WTC11 (cell line): ENCODE measurements at regions not wholly inside any gene's neighbourhood (a gene's known extent, or its start where the extent isn't known, plus 50 kb on each side); places are given as distances from the start of the nearest gene placed in this dataset.

Experiments
- ATAC-seq: fragments of 200-7000 bp; cut with Tn5 transposase; 2 replicates; pipeline ENCODE4 v1.10.0; 2021; ENCODE audit warnings: mild to moderate bottlenecking, moderate library complexity
- CTCF ChIA-PET: fragments of 300-600 bp; sonication (Branson Sonifier 250); formaldehyde crosslinking; loops from one replicate; lab custom pipeline; 2021; ENCODE audit warnings: antibody characterized with exemption; lab: Charles Lee
- POLR2A ChIA-PET: fragments of 350-600 bp; sonication (Branson Sonifier 250); formaldehyde crosslinking; loops from one replicate; lab custom pipeline; 2021; ENCODE audit warnings: antibody characterized with exemption; lab: Charles Lee
- DNase-seq: peaks from one replicate; pipeline ENCODE4 v3.0.0; 2021; ENCODE audit warnings: low spot score
- H3K27ac Mint-ChIP-seq: 2 replicates; pipeline ENCODE4 v1.8.0; 2021; ENCODE audit warnings: mixed read lengths
- H3K27me3 Mint-ChIP-seq: 2 replicates; pipeline ENCODE4 v1.8.0; 2021; ENCODE audit warnings: low read depth, mild to moderate bottlenecking, moderate library complexity, mixed read lengths
- H3K36me3 Mint-ChIP-seq: 2 replicates; pipeline ENCODE4 v1.8.0; 2021; ENCODE audit warnings: mixed read lengths
- H3K4me1 Mint-ChIP-seq: 2 replicates; pipeline ENCODE4 v1.8.0; 2022; ENCODE audit warnings: mixed read lengths
- H3K4me3 Mint-ChIP-seq: 2 replicates; pipeline ENCODE4 v1.8.0; 2021; ENCODE audit warnings: mild to moderate bottlenecking, moderate library complexity, mixed read lengths
- H3K9me3 Mint-ChIP-seq: 2 replicates; pipeline ENCODE4 v1.8.0; 2021; ENCODE audit warnings: mixed read lengths
- ATF1 ChIP-seq: sonication (generic); formaldehyde crosslinking; IDR thresholded peaks from 2 replicates; pipeline ENCODE4 v1.8.1; 2023; ENCODE audit warnings: mild to moderate bottlenecking, moderate library complexity, missing genetic modification reagents
- EMX1 ChIP-seq: fragments of 250-450 bp; sonication (Bioruptor Pico); IDR thresholded peaks from 2 replicates; pipeline ENCODE4 v1.8.0; 2021; ENCODE audit warnings: mild to moderate bottlenecking
- GTF2I ChIP-seq: fragments of 250-450 bp; sonication (Bioruptor Pico); conservative IDR thresholded peaks from 2 replicates; pipeline ENCODE4 v1.4.0; 2021; ENCODE audit warnings: mild to moderate bottlenecking
- HMGA2 ChIP-seq: fragments of 250-450 bp; sonication (Bioruptor Pico); IDR thresholded peaks from 2 replicates; pipeline ENCODE4 v1.4.0; 2021; ENCODE audit warnings: mild to moderate bottlenecking, moderate library complexity
- JUN ChIP-seq: sonication (generic); formaldehyde crosslinking; IDR thresholded peaks from 2 replicates; pipeline ENCODE4 v1.8.0; 2023; ENCODE audit warnings: mild to moderate bottlenecking, missing genetic modification reagents
- MAX ChIP-seq: sonication (generic); formaldehyde crosslinking; IDR thresholded peaks from 2 replicates; pipeline ENCODE4 v1.8.0; 2022; ENCODE audit warnings: mild to moderate bottlenecking, missing genetic modification reagents
- PRDM15 ChIP-seq: sonication (generic); formaldehyde crosslinking; IDR thresholded peaks from 2 replicates; pipeline ENCODE4 v1.8.0; 2022; ENCODE audit warnings: missing genetic modification reagents
- SP1 ChIP-seq: sonication (generic); formaldehyde crosslinking; conservative IDR thresholded peaks from 2 replicates; pipeline ENCODE4 v1.8.1; 2022; ENCODE audit warnings: missing genetic modification reagents
- TEAD1 ChIP-seq: sonication (generic); formaldehyde crosslinking; IDR thresholded peaks from 2 replicates; pipeline ENCODE4 v1.8.0; 2022; ENCODE audit warnings: mild to moderate bottlenecking, missing genetic modification reagents
- ZNF121 ChIP-seq: sonication (generic); formaldehyde crosslinking; IDR thresholded peaks from 2 replicates; pipeline ENCODE4 v1.8.0; 2023; ENCODE audit warnings: missing genetic modification reagents
- ZNF416 ChIP-seq: fragments of 250-450 bp; sonication (Bioruptor Pico); IDR thresholded peaks from 2 replicates; pipeline ENCODE4 v1.9.0; 2021; ENCODE audit warnings: mild to moderate bottlenecking, inconsistent platforms
- TF ChIP-seq, protein P1 (sequence below): sonication (generic); formaldehyde crosslinking; IDR thresholded peaks from 2 replicates; pipeline ENCODE4 v1.8.1; 2023; ENCODE audit warnings: mild to moderate bottlenecking, missing genetic modification reagents
- TF ChIP-seq, protein P2 (sequence below): sonication (generic); formaldehyde crosslinking; IDR thresholded peaks from 2 replicates; pipeline ENCODE4 v1.8.0; 2022; ENCODE audit warnings: mild to moderate bottlenecking, missing genetic modification reagents
- TF ChIP-seq, protein P3 (sequence below): fragments of 200-600 bp; IDR thresholded peaks from 2 replicates; pipeline ENCODE4 v1.8.0; 2022; ENCODE audit warnings: antibody characterized with exemption

DNA sequence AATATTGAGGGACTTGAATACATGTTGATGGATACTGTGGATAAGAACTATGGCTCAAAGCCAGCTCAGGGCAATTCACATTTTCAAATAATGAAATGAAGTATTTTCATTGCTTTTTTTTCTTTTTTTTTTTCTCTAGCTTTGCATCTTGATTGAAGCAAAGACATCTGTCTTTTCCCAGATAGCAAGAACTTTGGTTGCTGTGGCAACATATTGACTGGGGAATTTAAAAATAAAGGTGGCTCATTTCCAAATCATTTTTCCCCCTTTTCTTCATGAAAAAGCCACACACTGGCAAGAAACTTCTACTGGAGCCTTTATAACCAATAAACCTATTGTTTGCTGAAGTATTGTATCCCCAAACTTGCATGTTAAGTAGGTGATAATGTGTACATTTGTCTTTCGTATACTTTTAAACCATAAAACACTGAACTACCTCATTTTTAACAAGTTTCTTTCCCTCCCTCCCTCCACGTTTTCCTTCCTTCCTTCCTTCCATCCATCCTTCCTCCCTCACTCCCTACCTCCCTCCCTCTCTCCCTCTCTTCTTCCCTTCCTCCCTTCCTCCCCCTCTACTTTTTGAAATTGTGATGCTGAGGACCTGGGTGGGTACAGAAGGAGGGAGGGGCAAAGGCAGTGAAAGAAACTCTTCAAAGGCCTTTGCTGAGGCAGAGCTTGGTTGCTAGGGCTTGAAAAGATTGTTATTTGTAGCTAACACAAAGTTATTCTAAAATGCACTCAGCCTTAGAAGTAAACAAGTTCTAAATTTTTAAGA lies 343.5 kb upstream of the SPRY2 start:
- Mint-ChIP-seq H3K27ac (no peak overlapping the region), H3K27me3 (no peaks in the 10 kb centered on the region; the same call in 1 of the 2 replicates), H3K9me3 (peaks cover 15% of the 10 kb centered on the region), H3K36me3 (peaks cover 9% of the 10 kb centered on the region), H3K4me3 (no peak overlapping the region), H3K4me1 (peaks cover 8% of the 10 kb centered on the region)
- ATAC-seq (peak; percentile 78), DNase-seq (no peak)
- TF ChIP-seq PRDM15 (CRISPR knock-in tag) (0 out of 2 replicates have a peak, but pooled peaks have one; percentile 38), SP1 (CRISPR knock-in tag) (no peak)
- ChIA-PET CTCF (no interaction called here), POLR2A (no interaction called here)

DNA sequence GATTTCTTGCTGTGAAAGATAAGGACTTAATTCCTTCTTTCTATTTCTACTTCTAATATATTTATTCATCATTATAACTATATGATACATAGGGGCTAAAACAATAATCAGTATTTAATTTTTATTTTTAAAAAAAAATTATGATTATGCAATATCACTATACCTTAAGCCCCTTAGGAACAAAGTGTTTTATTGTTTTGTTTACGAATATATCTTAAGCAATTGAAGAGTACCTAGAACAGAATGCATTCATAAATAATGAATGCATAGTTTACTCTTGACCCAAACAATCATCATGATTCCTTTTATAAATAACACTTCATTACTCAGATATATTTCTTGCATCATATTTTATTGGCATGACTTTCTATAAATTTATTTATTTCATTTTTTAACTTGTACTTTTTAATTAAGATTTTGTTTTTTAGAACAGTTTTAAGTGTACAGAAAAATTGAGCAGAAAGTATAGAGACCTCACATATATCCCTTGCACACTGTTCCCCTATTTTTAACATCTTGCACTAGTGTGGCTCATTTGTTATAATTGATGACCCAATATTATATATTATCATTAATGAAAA lies 339.9 kb upstream of the SPRY2 start:
- CTCF ChIA-PET, result no interaction called here
- no peak for TF ChIP-seq GTF2I (CRISPR knock-in tag)
- TF ChIP-seq JUN (CRISPR knock-in tag), result no peak
- TF ChIP-seq, protein P1, sequence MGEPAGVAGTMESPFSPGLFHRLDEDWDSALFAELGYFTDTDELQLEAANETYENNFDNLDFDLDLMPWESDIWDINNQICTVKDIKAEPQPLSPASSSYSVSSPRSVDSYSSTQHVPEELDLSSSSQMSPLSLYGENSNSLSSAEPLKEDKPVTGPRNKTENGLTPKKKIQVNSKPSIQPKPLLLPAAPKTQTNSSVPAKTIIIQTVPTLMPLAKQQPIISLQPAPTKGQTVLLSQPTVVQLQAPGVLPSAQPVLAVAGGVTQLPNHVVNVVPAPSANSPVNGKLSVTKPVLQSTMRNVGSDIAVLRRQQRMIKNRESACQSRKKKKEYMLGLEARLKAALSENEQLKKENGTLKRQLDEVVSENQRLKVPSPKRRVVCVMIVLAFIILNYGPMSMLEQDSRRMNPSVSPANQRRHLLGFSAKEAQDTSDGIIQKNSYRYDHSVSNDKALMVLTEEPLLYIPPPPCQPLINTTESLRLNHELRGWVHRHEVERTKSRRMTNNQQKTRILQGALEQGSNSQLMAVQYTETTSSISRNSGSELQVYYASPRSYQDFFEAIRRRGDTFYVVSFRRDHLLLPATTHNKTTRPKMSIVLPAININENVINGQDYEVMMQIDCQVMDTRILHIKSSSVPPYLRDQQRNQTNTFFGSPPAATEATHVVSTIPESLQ (CRISPR knock-in tag), result no peak
- no peak for TF ChIP-seq HMGA2 (CRISPR knock-in tag)
- TF ChIP-seq, protein P2, sequence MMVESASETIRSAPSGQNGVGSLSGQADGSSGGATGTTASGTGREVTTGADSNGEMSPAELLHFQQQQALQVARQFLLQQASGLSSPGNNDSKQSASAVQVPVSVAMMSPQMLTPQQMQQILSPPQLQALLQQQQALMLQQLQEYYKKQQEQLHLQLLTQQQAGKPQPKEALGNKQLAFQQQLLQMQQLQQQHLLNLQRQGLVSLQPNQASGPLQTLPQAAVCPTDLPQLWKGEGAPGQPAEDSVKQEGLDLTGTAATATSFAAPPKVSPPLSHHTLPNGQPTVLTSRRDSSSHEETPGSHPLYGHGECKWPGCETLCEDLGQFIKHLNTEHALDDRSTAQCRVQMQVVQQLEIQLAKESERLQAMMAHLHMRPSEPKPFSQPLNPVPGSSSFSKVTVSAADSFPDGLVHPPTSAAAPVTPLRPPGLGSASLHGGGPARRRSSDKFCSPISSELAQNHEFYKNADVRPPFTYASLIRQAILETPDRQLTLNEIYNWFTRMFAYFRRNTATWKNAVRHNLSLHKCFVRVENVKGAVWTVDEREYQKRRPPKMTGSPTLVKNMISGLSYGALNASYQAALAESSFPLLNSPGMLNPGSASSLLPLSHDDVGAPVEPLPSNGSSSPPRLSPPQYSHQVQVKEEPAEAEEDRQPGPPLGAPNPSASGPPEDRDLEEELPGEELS, result no peak
- TF ChIP-seq TEAD1 (CRISPR knock-in tag), result no peak
- no peak for TF ChIP-seq ZNF121 (CRISPR knock-in tag)
- no peak for TF ChIP-seq ZNF416 (CRISPR knock-in tag)
- TF ChIP-seq ATF1 (CRISPR knock-in tag), result no peak
- TF ChIP-seq EMX1 (CRISPR knock-in tag), result no peak
- TF ChIP-seq MAX (CRISPR knock-in tag), result no peak
- TF ChIP-seq, protein P3, sequence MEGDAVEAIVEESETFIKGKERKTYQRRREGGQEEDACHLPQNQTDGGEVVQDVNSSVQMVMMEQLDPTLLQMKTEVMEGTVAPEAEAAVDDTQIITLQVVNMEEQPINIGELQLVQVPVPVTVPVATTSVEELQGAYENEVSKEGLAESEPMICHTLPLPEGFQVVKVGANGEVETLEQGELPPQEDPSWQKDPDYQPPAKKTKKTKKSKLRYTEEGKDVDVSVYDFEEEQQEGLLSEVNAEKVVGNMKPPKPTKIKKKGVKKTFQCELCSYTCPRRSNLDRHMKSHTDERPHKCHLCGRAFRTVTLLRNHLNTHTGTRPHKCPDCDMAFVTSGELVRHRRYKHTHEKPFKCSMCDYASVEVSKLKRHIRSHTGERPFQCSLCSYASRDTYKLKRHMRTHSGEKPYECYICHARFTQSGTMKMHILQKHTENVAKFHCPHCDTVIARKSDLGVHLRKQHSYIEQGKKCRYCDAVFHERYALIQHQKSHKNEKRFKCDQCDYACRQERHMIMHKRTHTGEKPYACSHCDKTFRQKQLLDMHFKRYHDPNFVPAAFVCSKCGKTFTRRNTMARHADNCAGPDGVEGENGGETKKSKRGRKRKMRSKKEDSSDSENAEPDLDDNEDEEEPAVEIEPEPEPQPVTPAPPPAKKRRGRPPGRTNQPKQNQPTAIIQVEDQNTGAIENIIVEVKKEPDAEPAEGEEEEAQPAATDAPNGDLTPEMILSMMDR, result no peak
- peaks cover 5% of the 10 kb centered on the region for H3K36me3 Mint-ChIP-seq
- DNase-seq (no peak), ATAC-seq (no peak)
- H3K27ac Mint-ChIP-seq, result no peak overlapping the region
- POLR2A ChIA-PET, result no interaction called here
- no peaks in the 10 kb centered on the region for H3K27me3 Mint-ChIP-seq
- H3K9me3 Mint-ChIP-seq, result peaks cover 23% of the 10 kb centered on the region
- H3K4me3 Mint-ChIP-seq, result no peak overlapping the region
- H3K4me1 Mint-ChIP-seq, result peaks cover 5% of the 10 kb centered on the region
